ENCODE measurements at regions not wholly inside any gene's neighbourhood (a gene's known extent, or its start where the extent isn't known, plus 50 kb on each side); places are given as distances from the start of the nearest gene placed in this dataset.

- ChIA-PET CTCF (no interaction called here), POLR2A (no interaction called here)
These were observed 355.9 kb upstream of the AJAP1 start for GRCh38 chr1:4298361-4299083.

GRCh38 chr1:4301007-4301406 is 353.4 kb upstream of the AJAP1 start:
- ChIA-PET POLR2A (no interaction called here), CTCF (no interaction called here)

GRCh38 chr1:4303303-4303702 is 351.1 kb upstream of the AJAP1 start:
- CTCF ChIA-PET: no interaction called here
- POLR2A ChIA-PET: no interaction called here

- POLR2A ChIA-PET: no interaction called here
- CTCF ChIA-PET: no interaction called here
These were observed 348.7 kb upstream of the AJAP1 start for GRCh38 chr1:4305526-4306301.

GRCh38 chr1:4306559-4307467 is 347.6 kb upstream of the AJAP1 start:
- ChIA-PET POLR2A (no interaction called here), CTCF (no interaction called here)

GRCh38 chr1:4307468-4307845 is 347.0 kb upstream of the AJAP1 start:
- ChIA-PET CTCF (no interaction called here), POLR2A (no interaction called here)

- ChIA-PET CTCF (no interaction called here), POLR2A (no interaction called here)
These were observed 346.4 kb upstream of the AJAP1 start for GRCh38 chr1:4307911-4308545.

GRCh38 chr1:4308806-4309205 is 345.6 kb upstream of the AJAP1 start:
- ChIA-PET POLR2A (no interaction called here), CTCF (no interaction called here)

GRCh38 chr1:4309676-4310320 is 344.6 kb upstream of the AJAP1 start:
- CTCF ChIA-PET: no interaction called here
- POLR2A ChIA-PET: no interaction called here

- POLR2A ChIA-PET: no interaction called here
- CTCF ChIA-PET: no interaction called here
These were observed 343.9 kb upstream of the AJAP1 start for GRCh38 chr1:4310396-4310923.

GRCh38 chr1:4312024-4312423 is 342.4 kb upstream of the AJAP1 start:
- ChIA-PET CTCF (no interaction called here), POLR2A (no interaction called here)

GRCh38 chr1:4315202-4315601 is 339.2 kb upstream of the AJAP1 start:
- CTCF ChIA-PET: no interaction called here
- POLR2A ChIA-PET: no interaction called here

GRCh38 chr1:4317207-4317606 is 337.2 kb upstream of the AJAP1 start:
- POLR2A ChIA-PET: no interaction called here
- CTCF ChIA-PET: no interaction called here

- ChIA-PET POLR2A (no interaction called here), CTCF (no interaction called here)
These were observed 335.7 kb upstream of the AJAP1 start for GRCh38 chr1:4318720-4319119.

- ChIA-PET POLR2A (no interaction called here), CTCF (no interaction called here)
These were observed 334.9 kb upstream of the AJAP1 start for GRCh38 chr1:4319496-4319895.

- ChIA-PET CTCF (no interaction called here), POLR2A (no interaction called here)
These were observed 331.5 kb upstream of the AJAP1 start for GRCh38 chr1:4322881-4323280.

- CTCF ChIA-PET: no interaction called here
- POLR2A ChIA-PET: no interaction called here
These were observed 331.1 kb upstream of the AJAP1 start for GRCh38 chr1:4323309-4323708.

GRCh38 chr1:4324525-4324924 is 329.9 kb upstream of the AJAP1 start:
- CTCF ChIA-PET: no interaction called here

GRCh38 chr1:4327142-4327541 is 327.3 kb upstream of the AJAP1 start:
- ChIA-PET CTCF (no interaction called here), POLR2A (no interaction called here)

More at GRCh38 chr1:4324525-4324924, 329.9 kb upstream of the AJAP1 start:
- POLR2A ChIA-PET: no interaction called here
